IMR-90 (cell line): ENCODE measurements at regions not wholly inside any gene's neighbourhood (a gene's known extent, or its start where the extent isn't known, plus 50 kb on each side); places are given as distances from the start of the nearest gene placed in this dataset.
"Not testable (repeated sequence)": the region's sequence is repeated elsewhere in the genome, so short reads cannot be mapped to it uniquely, and the experiment has no call there.

ENCODE experiments used
- ATAC-seq: fragments of 200-7000 bp; cut with Tn5 transposase; 2 replicates; pipeline ENCODE4 v1.9.1; 2020; ENCODE audit warnings: low read depth, mild to moderate bottlenecking, moderate library complexity
- BruUV-seq: library from RNA; stranded (reverse); fragments of 400-500 nt; replicated peaks from 2 replicates; lab custom pipeline; 2021; lab: Mats Ljungman, UMichigan
- CTCF ChIA-PET: fragments of 300-600 bp; formaldehyde crosslinking; extraction: SDS; loops from one replicate; lab custom pipeline; 2021; ENCODE audit warnings: antibody characterized with exemption; lab: Yijun Ruan, JAX
- POLR2A ChIA-PET: fragments of 300-600 bp; sonication (Branson Sonifier 250); formaldehyde crosslinking; loops from one replicate; lab custom pipeline; 2022; ENCODE audit warnings: antibody characterized with exemption; ENCODE audit not compliant: unreplicated experiment; lab: Charles Lee
- DNase-seq: peaks from one replicate; pipeline ENCODE4 v3.0.0; 2013
- H2AFZ ChIP-seq: replicated peaks from 2 replicates; pipeline ENCODE3; 2013; ENCODE audit warnings: low read length, mild to moderate bottlenecking; ENCODE audit not compliant: poor library complexity
- H2AK5ac ChIP-seq: 2 replicates; pipeline ENCODE4 v1.6.1; 2013; ENCODE audit warnings: low read depth, low read length, inconsistent platforms
- H2AK9ac ChIP-seq: replicated peaks from 2 replicates; pipeline ENCODE3; 2013; ENCODE audit warnings: mild to moderate bottlenecking, low read depth, low read length, moderate library complexity; ENCODE audit not compliant: poor library complexity
- H2BK120ac ChIP-seq: 2 replicates; pipeline ENCODE4 v1.6.1; 2013; ENCODE audit warnings: low read depth, low read length, inconsistent platforms
- H2BK15ac ChIP-seq: 3 replicates; pipeline ENCODE4 v1.6.1; 2013; ENCODE audit warnings: low read depth, low read length, inconsistent platforms
- H2BK20ac ChIP-seq: 2 replicates; pipeline ENCODE4 v1.6.1; 2013; ENCODE audit warnings: low read depth, mild to moderate bottlenecking, inconsistent platforms, low read length, moderate library complexity
- H2BK5ac ChIP-seq: 2 replicates; pipeline ENCODE4 v1.6.1; 2013; ENCODE audit warnings: mild to moderate bottlenecking, low read depth, low read length, inconsistent platforms; ENCODE audit not compliant: poor library complexity, severe bottlenecking
- H3K14ac ChIP-seq: replicated peaks from 2 replicates; pipeline ENCODE4 v1.6.1; 2013; ENCODE audit warnings: low read depth, low read length, inconsistent platforms
- H3K18ac ChIP-seq: 2 replicates; pipeline ENCODE4 v1.6.1; 2013; ENCODE audit warnings: low read depth, low read length, control low read depth
- H3K23ac ChIP-seq: 2 replicates; pipeline ENCODE4 v1.6.1; 2013; ENCODE audit warnings: low read depth, low read length, inconsistent platforms
- H3K27ac ChIP-seq: 2 replicates; pipeline ENCODE4 v1.5.1; 2013; ENCODE audit warnings: mild to moderate bottlenecking, control low read depth, low read length; ENCODE audit not compliant: insufficient read depth
- H3K27me3 ChIP-seq: 2 replicates; pipeline ENCODE4 v1.6.1; 2013; ENCODE audit warnings: low read length; ENCODE audit not compliant: control insufficient read depth, insufficient read depth
- H3K36me3 ChIP-seq: 2 replicates; pipeline ENCODE4 v1.6.1; 2013; ENCODE audit warnings: low read length, mixed read lengths; ENCODE audit not compliant: control insufficient read depth, insufficient read depth
- H3K4ac ChIP-seq: 2 replicates; pipeline ENCODE4 v1.6.1; 2013; ENCODE audit warnings: low read depth, low read length, inconsistent platforms
- H3K4me1 ChIP-seq: 2 replicates; pipeline ENCODE4 v1.6.1; 2013; ENCODE audit warnings: low read length, mixed read lengths; ENCODE audit not compliant: control insufficient read depth, insufficient read depth
- H3K4me2 ChIP-seq: 2 replicates; pipeline ENCODE4 v1.6.1; 2013; ENCODE audit warnings: low read depth, mild to moderate bottlenecking, control low read depth, low read length, moderate library complexity
- H3K4me3 ChIP-seq: 2 replicates; pipeline ENCODE4 v1.5.1; 2013; ENCODE audit warnings: low read depth, mild to moderate bottlenecking, control low read depth, low read length, moderate library complexity; ENCODE audit not compliant: insufficient read depth
- H3K56ac ChIP-seq: 2 replicates; pipeline ENCODE4 v1.6.1; 2013; ENCODE audit warnings: low read length, inconsistent platforms; ENCODE audit not compliant: insufficient read depth; ENCODE audit errors: extremely low read depth
- H3K79me1 ChIP-seq, 2 experiments: 2 replicates each; pipeline ENCODE4 v1.6.1; 2013; ENCODE audit warnings: low read length in 2 of 2, inconsistent platforms in 1 of 2, low read depth in 1 of 2
- H3K9ac ChIP-seq: 2 replicates; pipeline ENCODE4 v1.6.1; 2013; ENCODE audit warnings: low read depth, low read length, control low read depth
- H3K9me1 ChIP-seq: 2 replicates; pipeline ENCODE4 v1.6.1; 2013; ENCODE audit warnings: low read length, inconsistent platforms; ENCODE audit not compliant: insufficient read depth
- H3K9me3 ChIP-seq: 2 replicates; pipeline ENCODE4 v1.6.1; 2013; ENCODE audit warnings: low read length; ENCODE audit not compliant: control insufficient read depth, insufficient read depth
- H4K20me1 ChIP-seq: 2 replicates; pipeline ENCODE4 v1.6.1; 2013; ENCODE audit warnings: low read length, inconsistent platforms; ENCODE audit not compliant: insufficient read depth
- H4K5ac ChIP-seq: 2 replicates; pipeline ENCODE4 v1.6.1; 2013; ENCODE audit warnings: mild to moderate bottlenecking, low read depth, low read length, control low read depth
- H4K8ac ChIP-seq, 2 experiments: 2 replicates each; pipeline ENCODE4 v1.6.1; 2013; ENCODE audit warnings: low read depth in 2 of 2, low read length in 2 of 2, control low read depth in 1 of 2, inconsistent platforms in 1 of 2
- H4K91ac ChIP-seq: 2 replicates; pipeline ENCODE4 v1.6.1; 2013; ENCODE audit warnings: low read depth, low read length, inconsistent platforms; ENCODE audit not compliant: insufficient read depth
- WGBS, 2 experiments: methylation state at CpG; one replicate each; pipeline versions ENCODE4 v1.1.5 to v1.1.7; 2013; ENCODE audit warnings: missing lambda C conversion rate in 2 of 2; ENCODE audit not compliant: insufficient read length in 1 of 2; ENCODE audit errors: extremely low coverage in 2 of 2; 5-methylcytosine and 5-hydroxymethylcytosine counted together
- dilution Hi-C: fragments of 300-500 bp; cut with HindIII; formaldehyde crosslinking; loops from one replicate; pipeline ENCODE4 v1.14.3; 2018; ENCODE audit warnings: low sequenced_read_pairs; ENCODE audit not compliant: unreplicated experiment
- in situ Hi-C: fragments of 300-500 bp; cut with MboI; formaldehyde crosslinking; loops from 3 replicates; pipeline ENCODE4 v1.14.3; 2019; ENCODE audit warnings: low sequenced_read_pairs, inconsistent platforms, mixed read lengths
- intact Hi-C: fragments of 100-400 bp; cut with micrococcal nuclease; formaldehyde crosslinking; loops from 2 replicates; pipeline ENCODE4 v1.10.0; 2022

- H2BK5ac ChIP-seq, H3K27ac ChIP-seq, DNase-seq, H3K14ac ChIP-seq, H2BK20ac ChIP-seq, H2BK120ac ChIP-seq, intact Hi-C loops, H2AFZ ChIP-seq, H4K20me1 ChIP-seq, H3K4ac ChIP-seq, dilution Hi-C loops, H2AK9ac ChIP-seq, H3K9me1 ChIP-seq, H3K9ac ChIP-seq, H3K36me3 ChIP-seq, H3K23ac ChIP-seq, POLR2A ChIA-PET, H2AK5ac ChIP-seq, H4K91ac ChIP-seq, H3K56ac ChIP-seq, ATAC-seq, H3K27me3 ChIP-seq, H4K8ac ChIP-seq, H3K4me3 ChIP-seq, in situ Hi-C loops, H4K5ac ChIP-seq, H3K79me1 ChIP-seq, H3K9me3 ChIP-seq, H3K18ac ChIP-seq, H3K4me2 ChIP-seq, CTCF ChIA-PET, BruUV-seq, H2BK15ac ChIP-seq, H3K4me1 ChIP-seq: not testable (repeated sequence)
- WGBS, 2 experiments: no CpG with 5 or more reads among the region's 1 CpG
These were observed 253.7 kb upstream of the C1QTNF3 start for GRCh38 chr5:34296759-34297158.

GRCh38 chr5:34329201-34329600 lies 286.2 kb upstream of the C1QTNF3 start:
- H3K4ac ChIP-seq, H4K8ac ChIP-seq, H3K4me2 ChIP-seq, H3K14ac ChIP-seq, POLR2A ChIA-PET, H3K4me3 ChIP-seq, H3K9me1 ChIP-seq, H3K23ac ChIP-seq, H3K56ac ChIP-seq, H2BK5ac ChIP-seq, H3K18ac ChIP-seq, H4K5ac ChIP-seq, H4K91ac ChIP-seq, H3K4me1 ChIP-seq, DNase-seq, dilution Hi-C loops, intact Hi-C loops, in situ Hi-C loops, CTCF ChIA-PET, H3K36me3 ChIP-seq, H3K9ac ChIP-seq, H3K79me1 ChIP-seq, H2AK9ac ChIP-seq, H2BK15ac ChIP-seq, H3K27ac ChIP-seq, BruUV-seq, H2BK20ac ChIP-seq, H2AK5ac ChIP-seq, H3K9me3 ChIP-seq, H3K27me3 ChIP-seq, H2AFZ ChIP-seq, H4K20me1 ChIP-seq: not testable (repeated sequence)
- H2BK120ac ChIP-seq: 0 out of 2 replicates have a peak overlapping the region, but pooled peaks have one; percentile 40
- ATAC-seq: peak; percentile 21; the same call in 1 of the 2 replicates
- no CpG with 5 or more reads among the region's 2 CpGs for WGBS, 2 experiments
